HG03139 (cell line): ENCODE measurements at regions not wholly inside any gene's neighbourhood (a gene's known extent, or its start where the extent isn't known, plus 50 kb on each side); places are given as distances from the start of the nearest gene placed in this dataset.

Experiments used
- ATAC-seq: cut with Tn5 transposase; IDR thresholded peaks from one replicate; pipeline ENCODE4 v1.9.1; 2021; ENCODE audit not compliant: unreplicated experiment

GRCh38 chr2:19785867-19786266 lies 115.9 kb downstream of the TTC32 start:
- ATAC-seq = no peak

- ATAC-seq = no peak
Measured at GRCh38 chr2:19785447-19785846, 116.3 kb downstream of the TTC32 start.

GRCh38 chr2:19784456-19784855 lies 117.3 kb downstream of the TTC32 start:
- no peak for ATAC-seq

- no peak for ATAC-seq
Measured at GRCh38 chr2:19783935-19784334, 117.8 kb downstream of the TTC32 start.

GRCh38 chr2:19776941-19777514 lies 124.8 kb downstream of the TTC32 start:
- ATAC-seq = no peak

GRCh38 chr2:19775838-19776237 lies 125.9 kb downstream of the TTC32 start:
- ATAC-seq = no peak

- no peak for ATAC-seq
Measured at GRCh38 chr2:19775315-19775714, 126.5 kb downstream of the TTC32 start.

GRCh38 chr2:19774805-19775176 lies 127.0 kb downstream of the TTC32 start:
- ATAC-seq = no peak

GRCh38 chr2:19772981-19773380 lies 128.8 kb downstream of the TTC32 start:
- no peak for ATAC-seq

GRCh38 chr2:19769513-19769912 lies 132.3 kb downstream of the TTC32 start:
- no peak for ATAC-seq

GRCh38 chr2:19767899-19768298 lies 133.9 kb downstream of the TTC32 start:
- ATAC-seq = no peak

GRCh38 chr2:19764998-19765397 lies 136.8 kb downstream of the TTC32 start:
- ATAC-seq = no peak

GRCh38 chr2:19763731-19764130 lies 138.1 kb downstream of the TTC32 start:
- ATAC-seq = no peak

GRCh38 chr2:19762959-19763605 lies 138.7 kb downstream of the TTC32 start:
- no peak for ATAC-seq

GRCh38 chr2:19762142-19762541 lies 139.6 kb downstream of the TTC32 start:
- ATAC-seq = no peak

- no peak for ATAC-seq
Measured at GRCh38 chr2:19759880-19760279, 141.9 kb downstream of the TTC32 start.

- ATAC-seq = no peak
Measured at GRCh38 chr2:19758658-19759057, 143.1 kb downstream of the TTC32 start.

- ATAC-seq = no peak
Measured at GRCh38 chr2:19757586-19757985, 144.2 kb downstream of the TTC32 start.

- no peak for ATAC-seq
Measured at GRCh38 chr2:19754907-19755306, 146.9 kb downstream of the TTC32 start.

- no peak for ATAC-seq
Measured at GRCh38 chr2:19753818-19754217, 148.0 kb downstream of the TTC32 start.

- ATAC-seq = no peak
Measured at GRCh38 chr2:19753314-19753713, 148.5 kb downstream of the TTC32 start.

- ATAC-seq = no peak
Measured at GRCh38 chr2:19752500-19752899, 149.3 kb downstream of the TTC32 start.

- ATAC-seq = no peak
Measured at GRCh38 chr2:19751631-19752030, 150.2 kb downstream of the TTC32 start.
